Neural progenitor cell (in vitro differentiated cells): ENCODE measurements at regions not wholly inside any gene's neighbourhood (a gene's known extent, or its start where the extent isn't known, plus 50 kb on each side); places are given as distances from the start of the nearest gene placed in this dataset.

Experiments
- CTCF ChIP-seq: fragments of 200-600 bp; sonication (generic); IDR thresholded peaks from 2 replicates; pipeline ENCODE4 v1.5.1; 2017; ENCODE audit warnings: antibody characterized with exemption, mild to moderate bottlenecking
- EZH2 ChIP-seq: fragments of 200-600 bp; sonication (generic); IDR thresholded peaks from 2 replicates; pipeline ENCODE4 v1.6.1; 2017; ENCODE audit warnings: antibody characterized with exemption, mild to moderate bottlenecking, moderate library complexity
- EZH2phosphoT487 ChIP-seq: fragments of 200-600 bp; sonication (generic); IDR thresholded peaks from 2 replicates; pipeline ENCODE4 v1.6.1; 2017; ENCODE audit warnings: antibody characterized with exemption

DNA sequence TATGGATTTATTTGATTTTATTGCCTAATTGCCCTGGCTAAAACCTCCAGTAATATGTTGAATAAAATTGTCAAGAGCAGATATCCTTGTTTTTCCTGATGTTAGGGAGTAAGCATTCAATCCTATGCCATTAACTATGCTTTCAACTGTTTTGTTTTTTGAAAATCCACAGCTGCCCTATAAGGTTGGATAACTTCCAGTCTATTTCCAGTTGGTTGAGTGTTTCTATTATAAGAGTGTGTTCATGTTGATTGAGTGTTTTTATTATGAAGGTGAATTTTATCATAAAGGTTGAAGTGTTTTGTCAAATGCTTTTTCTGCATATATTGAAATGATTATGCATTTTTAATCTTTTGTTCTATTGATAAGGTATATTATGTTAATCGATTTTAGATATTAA, 149.9 kb upstream of the SCN7A start:
- TF ChIP-seq CTCF (no peak), EZH2 (no peak), EZH2phosphoT487 (no peak)
